EH (cell line): ENCODE measurements at regions not wholly inside any gene's neighbourhood (a gene's known extent, or its start where the extent isn't known, plus 50 kb on each side); places are given as distances from the start of the nearest gene placed in this dataset.

Experiments
- DNase-seq: peaks from one replicate; pipeline ENCODE4 v3.0.0-alpha.2; 2015; ENCODE audit warnings: low read depth

DNA sequence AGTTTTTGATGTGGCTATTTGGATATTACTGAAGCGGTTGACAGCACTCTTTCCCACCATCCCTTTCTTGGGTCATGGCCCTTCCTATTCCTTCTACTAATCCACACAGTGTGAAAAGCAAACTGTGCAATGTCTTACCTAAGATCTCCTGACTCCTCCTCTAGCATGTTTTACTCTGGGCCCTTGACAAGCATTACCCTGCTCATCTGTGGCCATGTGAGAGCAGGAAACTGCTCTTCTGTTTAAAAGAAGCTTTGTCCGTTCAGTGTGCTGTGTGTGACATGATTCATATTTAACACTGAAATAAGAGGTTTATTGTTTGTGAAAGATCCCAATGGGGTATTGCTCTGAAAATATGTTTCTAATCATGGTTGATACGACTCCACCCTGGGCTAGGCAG is 1022.5 kb downstream of the AACS start:
- DNase-seq: no peak

DNA sequence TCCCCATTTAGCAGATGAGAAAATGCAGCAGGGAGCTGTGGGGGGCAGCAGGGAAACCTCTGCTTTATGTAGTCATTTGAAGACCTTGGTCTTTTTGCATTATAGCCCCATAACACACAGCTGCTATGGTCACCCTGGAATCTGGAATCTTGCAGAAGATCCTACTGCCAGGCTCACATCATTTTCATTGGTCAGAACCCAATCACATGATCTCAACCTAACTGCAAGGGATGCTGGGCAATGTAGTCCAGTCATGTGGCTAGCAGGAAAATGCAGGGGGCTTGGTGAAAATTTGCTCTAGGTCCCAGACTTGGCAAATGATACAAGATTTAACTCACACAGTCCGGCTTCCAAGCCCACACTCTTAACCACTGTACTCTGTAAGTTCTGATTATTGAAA is 1028.7 kb downstream of the AACS start:
- DNase-seq: no peak

DNA sequence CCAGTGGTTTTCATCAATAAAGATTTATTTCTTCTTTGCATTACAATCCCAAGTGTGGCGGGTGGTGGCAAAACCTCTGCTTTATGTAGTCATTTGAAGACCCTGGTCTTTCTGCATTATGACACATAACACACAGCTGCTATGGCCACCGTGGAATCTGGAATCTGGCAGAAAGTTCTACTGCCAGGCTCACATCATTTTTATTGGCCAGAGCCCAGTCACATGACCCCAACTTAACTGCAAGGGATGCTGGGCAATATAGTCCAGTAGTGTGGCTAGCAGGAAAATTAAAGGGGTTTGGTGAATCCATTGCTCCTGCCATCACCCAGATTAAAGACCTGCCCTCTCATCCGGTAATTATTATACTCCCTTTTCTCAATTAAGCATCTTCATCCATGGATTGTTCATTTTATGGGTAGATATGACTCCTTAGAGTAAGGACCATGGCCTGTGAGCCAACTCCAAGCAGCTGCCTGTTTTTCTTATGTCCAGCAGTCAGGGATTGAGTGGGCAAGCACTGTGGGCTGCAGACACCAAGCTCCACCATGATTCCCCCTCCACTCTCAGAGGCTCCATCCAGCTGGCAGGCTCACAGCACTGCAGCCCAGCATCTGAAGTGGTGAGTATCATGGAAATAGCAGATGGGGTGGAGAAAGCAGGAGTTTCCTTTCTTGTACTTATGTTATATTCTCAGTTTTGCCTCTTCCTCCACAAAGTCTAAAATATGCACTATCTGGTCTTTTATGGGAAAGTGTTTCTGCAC is 1030.7 kb downstream of the AACS start:
- DNase-seq: no peak

DNA sequence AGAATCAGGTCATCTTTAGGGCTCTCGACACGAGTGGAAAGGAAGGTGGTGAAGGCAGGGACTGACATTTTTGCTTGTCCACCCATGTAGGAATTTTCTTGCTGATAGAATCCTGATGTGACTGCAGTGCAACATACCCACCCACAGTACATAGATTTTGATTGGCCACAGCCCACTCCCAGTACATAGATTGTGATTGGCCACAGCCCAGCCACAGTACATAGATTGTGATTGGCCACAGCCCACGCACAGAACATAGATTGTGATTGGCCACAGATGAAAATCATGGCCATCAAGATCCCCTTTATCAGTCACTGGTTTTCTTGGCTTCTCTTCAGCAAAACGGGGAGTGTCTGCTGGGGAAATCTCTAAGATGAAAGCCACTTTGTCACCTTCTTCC is 1041.5 kb downstream of the AACS start:
- DNase-seq: no peak

DNA sequence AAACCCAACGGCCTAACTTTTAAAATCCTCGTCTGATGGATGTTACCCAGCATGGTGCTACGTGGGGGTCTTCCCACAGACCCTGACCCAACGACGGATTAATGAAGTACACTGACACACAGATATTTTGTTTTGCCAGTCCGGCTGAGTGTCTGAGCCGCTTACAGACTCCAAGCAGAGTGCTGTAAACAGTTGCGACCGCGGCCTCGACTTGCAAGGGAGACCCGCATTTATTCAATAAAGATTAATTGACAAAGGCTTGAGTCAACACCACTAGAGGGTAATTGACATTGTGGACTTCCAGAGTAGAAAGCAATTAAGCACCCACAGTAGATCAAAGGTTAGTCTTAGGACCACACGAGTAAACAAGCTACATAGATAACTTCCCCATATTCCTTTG is 1042.4 kb downstream of the AACS start:
- DNase-seq: no peak

DNA sequence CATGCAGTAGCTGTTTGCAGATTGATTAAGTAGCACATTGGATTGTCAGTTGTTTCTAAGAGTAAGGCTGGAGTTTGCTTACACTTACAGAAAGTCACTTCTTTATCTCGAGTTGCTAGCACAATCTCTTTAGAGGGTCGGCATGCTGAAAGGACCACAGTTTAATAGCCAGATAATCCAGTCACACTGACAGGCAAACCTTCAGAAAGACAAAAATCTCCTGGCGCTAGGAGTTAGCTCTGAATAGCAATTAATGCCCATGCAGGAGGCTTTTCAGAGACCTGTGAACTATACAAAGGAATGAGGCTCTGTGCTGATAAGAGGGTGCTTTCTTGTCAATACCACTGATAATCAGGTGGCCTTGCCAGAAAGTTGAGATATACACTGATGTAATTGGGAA is 1043.0 kb downstream of the AACS start:
- DNase-seq: no peak

DNA sequence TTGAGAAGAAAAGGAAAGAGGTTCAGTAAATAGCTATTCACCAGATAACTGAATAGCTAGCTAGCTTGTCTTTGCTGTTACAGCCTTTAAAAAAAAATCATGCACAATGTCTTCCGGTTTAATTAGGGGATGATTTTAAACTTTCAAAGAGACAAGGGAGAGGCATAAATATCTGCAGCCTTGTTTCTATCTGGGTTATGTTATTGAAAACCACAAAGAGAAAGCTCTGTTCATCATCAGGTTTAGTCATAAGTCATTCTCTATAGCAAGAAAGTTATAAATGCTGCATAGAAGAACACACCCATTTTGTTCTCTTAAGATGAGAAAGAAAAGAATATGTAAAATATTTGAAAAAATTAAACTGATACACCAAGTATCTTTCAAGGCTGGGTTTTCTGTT is 1046.9 kb downstream of the AACS start:
- DNase-seq: no peak

DNA sequence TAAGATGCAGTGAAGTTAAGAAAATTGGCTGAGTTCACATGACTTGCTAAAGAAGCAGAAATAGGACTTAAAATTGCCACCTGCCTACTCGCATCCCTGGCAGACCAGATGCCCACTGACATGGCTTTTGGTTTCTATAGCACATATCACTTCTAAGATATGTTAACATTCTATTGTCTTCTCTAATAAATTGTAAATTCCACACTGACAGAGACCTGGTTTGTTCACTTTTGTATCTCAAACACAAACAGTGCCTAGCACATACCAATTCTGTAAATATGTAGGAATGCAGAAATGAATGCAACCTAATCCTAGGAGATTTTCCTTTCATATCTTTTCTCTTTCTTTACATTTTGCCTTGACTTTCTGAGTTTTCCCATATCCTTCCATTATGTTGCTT is 1047.6 kb downstream of the AACS start:
- no peak for DNase-seq

DNA sequence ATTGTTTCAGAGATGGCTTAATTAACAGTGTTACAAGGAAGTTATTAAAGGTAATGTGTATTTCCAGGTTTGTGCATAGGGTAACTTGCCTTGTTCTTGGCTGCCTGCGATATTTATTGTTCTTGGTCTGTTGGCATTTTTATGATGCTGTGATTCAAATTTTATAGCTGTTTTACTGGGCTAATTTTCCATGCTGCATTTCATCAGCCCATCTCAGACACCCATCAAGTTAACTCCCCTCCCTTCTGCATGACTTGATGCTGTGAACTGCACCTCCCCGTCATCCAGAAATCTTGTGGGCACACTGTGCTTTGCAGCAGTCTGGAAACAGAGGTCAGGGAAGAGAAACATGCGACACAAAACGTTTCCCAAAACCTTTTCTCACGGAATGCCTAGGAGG is 1049.2 kb downstream of the AACS start:
- no peak for DNase-seq

DNA sequence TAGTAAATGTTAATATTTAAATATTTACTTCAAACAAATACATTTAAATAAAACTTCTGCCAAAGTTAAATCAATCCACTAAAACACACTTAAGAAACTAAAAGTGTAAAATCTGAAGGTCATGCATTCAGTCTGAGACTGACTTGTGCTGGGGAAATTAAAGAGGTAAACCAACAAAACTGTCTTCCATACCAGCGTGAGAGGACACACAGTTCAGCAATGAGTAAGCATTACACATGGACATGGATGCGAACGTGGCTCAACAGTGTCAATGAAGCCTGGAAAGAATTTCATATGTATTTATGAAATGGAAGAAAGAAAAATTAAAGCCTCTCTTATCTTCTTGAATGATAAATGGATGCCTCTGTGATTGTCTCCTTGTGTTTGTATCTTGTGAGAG is 1052.3 kb downstream of the AACS start:
- no peak for DNase-seq

DNA sequence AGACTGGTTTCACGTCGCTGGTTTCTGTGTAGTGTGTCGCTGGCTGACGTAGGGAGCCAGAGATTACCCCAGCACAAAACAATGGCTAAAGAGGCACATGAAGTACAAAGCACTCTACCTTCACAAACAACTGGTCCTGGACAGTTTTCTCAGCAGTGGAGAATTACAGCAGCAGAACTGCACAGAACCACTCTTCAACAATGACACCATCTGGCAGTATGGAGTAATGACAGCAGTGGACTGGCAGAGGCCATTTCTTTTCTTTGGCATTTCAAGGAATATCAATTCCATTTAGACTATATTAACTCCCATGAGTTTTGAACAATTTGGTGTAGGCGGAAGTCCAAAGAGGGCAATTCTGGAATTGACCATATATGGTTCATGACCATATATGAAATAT is 1074.1 kb downstream of the AACS start:
- no peak for DNase-seq

DNA sequence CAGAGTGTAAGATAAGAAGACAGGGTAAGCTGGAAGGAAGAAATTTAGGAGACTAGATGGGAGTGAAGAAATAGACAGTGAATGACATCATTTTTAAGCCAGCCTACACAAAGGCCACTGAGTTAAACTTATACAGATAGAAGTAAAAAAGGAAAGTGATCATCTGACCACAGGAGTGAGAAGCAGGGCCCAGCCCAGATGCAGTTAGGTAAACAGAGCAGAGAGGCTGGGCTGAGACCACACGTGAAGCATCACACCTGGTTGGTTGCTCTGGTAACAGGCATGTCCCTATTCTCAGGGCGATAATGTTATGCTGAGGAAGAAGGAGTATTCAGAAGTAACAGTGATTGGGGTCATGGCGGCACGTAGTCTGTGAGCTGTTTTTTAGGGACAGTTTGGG is 1079.4 kb downstream of the AACS start:
- DNase-seq: no peak

DNA sequence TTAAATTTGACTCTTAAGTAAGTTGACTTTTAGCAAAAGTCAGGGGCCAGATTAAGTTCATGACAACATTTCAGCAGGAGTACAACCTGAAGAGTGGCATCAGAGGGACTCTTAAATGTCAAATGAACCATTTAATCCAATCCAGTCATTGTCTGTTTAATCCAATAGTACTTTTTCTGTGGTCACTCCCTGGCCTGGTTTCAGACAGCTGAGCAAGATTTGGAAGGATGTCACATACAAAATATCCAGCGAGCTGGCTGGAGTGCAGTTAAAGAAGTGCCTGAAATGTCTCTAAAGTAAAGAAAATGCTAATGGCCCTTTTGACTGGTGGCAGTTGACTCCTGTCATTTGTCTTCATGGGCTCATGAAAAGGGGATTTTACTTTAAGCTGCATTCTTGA is 1082.1 kb downstream of the AACS start:
- DNase-seq: no peak

DNA sequence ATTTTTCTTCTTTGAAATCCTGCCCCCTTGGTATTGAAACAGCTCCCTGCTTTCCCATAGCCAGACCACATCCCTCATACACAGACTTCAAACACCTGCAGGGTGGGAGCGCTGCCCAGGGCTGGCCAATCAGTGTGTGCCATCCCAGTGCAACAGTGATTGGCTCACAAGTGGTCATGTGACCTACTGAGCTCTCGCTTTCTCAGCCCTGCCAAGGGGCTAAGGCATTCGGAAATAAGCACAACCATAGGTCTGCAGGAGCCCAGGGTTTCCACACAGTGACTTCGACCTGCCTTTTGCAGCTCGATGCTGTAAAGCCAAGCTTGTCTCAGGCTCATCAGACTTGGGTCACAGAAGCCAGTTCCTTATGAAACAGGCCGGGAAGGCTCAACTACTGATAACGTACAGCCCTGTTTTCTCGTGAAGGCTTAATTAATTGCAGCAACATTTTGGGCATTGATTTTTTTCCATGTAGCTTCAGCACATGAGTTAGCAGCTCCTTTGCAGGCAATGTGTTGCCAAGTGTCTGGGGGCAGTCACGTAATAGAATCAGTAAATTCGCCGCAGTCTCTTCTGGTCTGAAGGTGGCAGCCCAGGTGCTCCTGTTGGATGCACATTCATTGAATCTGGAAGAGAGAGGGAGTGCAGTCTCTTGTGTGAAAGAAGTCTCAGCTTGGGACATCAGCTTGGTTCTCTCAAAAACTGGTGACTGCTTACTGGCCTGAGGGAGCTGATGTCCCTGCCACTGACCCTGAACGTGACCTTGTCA is 1091.8 kb downstream of the AACS start:
- no peak for DNase-seq

DNA sequence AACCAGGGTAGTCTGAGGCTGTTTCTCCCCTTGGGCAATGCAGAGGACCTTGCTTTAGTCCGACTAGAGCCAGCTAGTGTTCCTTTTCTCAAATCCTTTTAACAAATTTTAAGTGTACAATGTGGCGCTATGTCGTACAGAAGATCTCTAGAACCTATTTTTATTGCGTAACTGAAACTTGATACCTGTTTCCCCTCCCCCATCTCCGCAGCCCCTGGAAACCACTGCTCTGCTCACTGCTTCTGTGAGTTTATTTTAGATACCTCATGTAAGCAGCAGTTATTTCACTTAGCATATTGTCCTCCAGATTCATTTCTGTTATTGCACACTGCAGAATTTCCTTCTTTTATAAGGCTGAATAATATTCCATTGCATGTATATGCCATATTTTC is 1092.3 kb downstream of the AACS start:
- DNase-seq: no peak

DNA sequence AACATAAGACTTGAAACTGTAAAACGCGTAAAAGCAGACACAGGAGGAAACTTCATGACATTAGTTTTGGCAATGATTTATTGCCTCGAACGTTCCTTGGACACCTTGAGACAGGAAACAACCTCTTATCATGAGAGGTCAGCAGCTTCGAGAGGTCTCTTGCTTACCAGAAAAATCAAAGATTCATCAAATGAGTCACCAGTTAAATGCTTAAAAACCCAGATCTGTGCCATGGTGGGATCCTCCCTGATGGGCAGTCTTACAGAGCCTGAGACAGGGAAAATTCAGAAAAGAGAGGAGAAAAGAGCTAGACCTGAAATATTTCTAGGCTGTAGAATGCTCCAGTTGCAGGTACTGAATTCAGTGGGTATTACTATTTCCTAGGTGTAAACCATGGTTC is 1093.9 kb downstream of the AACS start:
- no peak for DNase-seq

DNA sequence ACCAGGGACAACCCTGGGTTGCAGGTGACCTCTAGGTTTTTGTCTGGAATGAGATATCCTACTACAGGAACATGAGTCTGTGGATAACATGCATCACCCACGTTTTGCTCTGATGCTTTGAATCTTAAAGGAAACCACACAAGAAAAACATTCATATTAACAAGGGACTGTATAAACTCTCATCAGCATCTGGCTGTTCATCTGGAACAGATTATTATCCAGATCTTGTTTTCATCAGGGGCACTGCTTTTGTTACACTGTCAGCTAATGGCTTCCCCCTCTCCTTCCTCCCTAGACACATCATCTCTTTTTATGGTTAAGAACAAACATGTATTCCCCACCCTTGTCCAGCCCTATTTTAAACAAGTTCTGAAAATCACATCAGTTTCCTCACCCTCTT is 1095.7 kb downstream of the AACS start:
- DNase-seq: no peak

DNA sequence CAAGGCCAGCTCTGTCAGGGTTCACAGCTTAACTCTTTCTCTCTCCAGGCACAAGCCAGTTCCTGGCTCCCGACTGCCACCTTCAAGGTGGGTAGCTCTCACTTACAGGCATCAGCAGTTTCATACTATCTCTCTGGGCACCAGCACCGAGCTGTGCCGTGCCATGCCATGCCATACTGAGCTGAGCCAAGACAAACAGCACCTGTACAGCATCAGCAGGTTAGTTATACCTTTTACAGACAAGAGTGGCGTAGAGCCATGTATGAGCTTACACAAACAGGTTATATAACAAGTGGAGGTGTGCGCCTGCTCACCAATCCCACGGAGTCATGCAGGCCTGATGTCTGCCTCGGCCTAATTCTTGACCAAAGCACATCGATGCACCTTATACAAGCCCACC is 1098.7 kb downstream of the AACS start:
- DNase-seq: no peak

DNA sequence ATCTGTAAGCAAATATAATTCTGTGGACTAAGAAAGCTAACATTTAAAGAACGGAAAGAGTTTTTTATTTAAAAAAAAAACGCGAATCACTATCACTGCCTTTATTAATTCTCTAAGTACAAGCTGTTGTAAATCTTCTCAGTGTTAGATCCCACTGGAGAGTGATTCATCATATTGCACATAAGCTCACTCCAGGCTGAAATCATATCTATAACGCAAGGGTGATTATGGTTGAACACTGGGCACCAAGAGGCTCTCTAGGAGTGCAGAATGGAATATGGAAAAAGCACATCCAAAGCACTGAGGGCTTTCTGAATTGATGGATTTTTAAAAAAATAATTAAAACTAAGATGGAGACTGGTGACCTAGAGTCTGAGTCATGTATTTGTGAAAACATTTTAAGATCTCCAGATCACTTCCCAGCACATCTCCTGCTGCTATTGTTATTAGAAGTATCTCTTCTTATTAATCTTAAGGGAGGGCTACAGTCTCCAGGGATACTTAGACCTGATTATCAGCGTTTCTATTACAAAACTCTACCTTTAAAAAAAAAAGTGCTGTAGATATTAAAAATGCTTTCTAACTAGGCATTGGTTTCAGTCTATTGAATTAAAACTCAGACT is 1106.8 kb downstream of the AACS start:
- no peak for DNase-seq

DNA sequence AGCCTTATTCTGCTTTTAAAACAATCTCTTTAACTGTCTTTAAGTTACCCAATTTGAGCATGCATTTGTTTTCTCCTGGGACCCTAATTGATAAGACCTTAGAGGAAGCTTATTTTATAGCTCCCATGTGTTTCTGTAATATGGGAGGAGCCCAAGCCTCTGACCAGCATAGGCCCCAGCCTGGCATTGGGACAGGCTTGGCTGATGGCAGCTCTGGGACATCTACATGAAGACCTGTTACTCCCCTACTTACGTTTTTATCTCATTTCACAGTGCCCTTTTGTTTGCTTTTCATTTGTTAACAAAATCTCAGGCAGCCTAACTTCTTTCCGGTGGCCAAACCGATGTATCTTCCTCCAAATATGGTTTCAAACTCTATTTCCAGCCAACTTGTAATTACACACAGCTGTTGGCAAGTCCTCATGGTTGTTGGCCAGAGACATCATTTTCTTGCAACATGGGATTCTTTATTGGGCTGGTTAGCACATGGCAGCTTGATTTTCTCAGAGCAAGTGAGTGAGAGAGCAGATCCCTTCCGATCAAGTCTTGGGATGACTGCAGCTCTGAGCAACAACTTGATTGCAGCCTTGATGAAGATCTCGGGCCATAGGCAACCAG is 1117.5 kb downstream of the AACS start:
- no peak for DNase-seq

DNA sequence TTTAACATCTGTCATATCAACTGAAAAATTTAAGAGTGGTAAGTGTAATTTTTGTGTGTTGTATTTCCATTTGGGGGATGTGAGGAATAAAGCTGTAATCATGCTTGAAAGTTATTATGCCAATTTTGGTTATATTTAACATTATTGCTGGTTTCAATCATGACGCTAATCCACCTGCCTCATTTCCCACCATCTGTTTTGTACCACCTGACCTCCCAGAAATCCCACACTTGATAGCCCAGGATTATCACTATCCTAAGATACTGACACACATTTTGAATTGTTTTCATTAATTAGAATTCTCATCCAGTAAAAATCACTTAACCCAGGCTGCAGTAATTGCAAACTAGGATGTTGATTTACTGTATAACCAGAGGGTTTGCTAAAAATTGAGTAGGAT is 1119.8 kb downstream of the AACS start:
- DNase-seq: no peak

DNA sequence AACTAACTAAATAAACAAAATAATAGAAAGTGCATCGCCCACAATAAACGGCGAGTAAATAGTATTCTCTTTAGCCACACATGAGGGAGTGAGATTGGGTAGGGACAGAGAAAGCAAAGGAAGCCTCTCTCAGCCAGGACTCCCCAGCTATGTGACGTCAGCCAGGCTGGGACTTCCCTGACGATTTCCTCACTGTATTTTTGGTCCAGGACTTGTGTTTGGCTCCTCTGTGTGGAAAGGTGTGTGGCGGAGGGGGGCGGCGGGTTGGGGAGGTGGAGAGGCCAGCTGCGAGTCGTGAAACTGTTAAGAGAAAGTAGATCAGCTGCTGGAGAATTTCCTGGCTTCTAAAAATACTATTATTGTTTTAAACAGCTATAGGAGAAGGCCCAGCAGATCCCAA is 1124.6 kb downstream of the AACS start:
- no peak for DNase-seq
